ENCODE measurements at regions not wholly inside any gene's neighbourhood (a gene's known extent, or its start where the extent isn't known, plus 50 kb on each side); places are given as distances from the start of the nearest gene placed in this dataset.
"Not testable (repeated sequence)": the region's sequence is repeated elsewhere in the genome, so short reads cannot be mapped to it uniquely, and the experiment has no call there.

DNA sequence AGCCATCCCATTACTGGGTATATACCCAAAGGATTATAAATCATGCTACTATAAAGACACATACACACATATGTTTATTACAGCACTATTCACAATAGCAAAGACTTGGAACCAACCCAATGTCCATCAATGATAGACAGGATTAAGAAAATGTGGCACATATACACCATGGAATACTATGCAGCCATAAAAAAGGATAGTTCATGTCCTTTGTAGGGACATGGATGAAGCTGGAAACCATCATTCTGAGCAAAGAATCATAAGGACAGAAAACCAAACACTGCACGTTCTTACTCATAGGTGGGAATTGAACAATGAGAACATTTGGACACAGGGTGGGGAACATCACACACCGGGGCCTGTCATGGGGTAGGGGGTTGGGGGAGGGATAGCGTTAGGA, 60.3 kb upstream of the NMU start:
- H3K4me3 ChIP-seq (ENCODE audit: low read depth, low read length); H3K36me3 ChIP-seq (ENCODE audit: control insufficient read depth, insufficient read depth, low read length); POLR2A ChIA-PET; H3K27me3 ChIP-seq (ENCODE audit: control insufficient read depth, insufficient read depth, low read length); CTCF ChIA-PET; DNase-seq (ENCODE audit: low read depth): not testable (repeated sequence)

DNA sequence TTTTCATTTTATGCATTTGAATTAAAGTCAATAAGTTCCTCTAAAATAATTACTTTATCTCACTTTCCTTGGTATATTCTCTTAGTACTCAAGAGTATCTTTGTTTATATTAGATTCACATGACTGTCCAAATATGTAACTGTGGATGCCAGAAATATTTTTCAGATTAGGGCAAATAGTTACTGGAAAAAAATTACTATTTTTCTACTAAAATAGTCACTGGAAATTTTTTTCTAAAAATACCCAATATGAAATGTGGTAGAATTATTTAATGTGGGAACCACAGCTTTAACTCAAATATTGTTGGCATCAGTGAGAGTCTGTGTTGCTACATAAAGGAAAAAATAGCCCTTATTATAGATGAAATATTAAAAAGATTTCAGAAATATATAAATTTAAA, 70.4 kb upstream of the NMU start:
- TF ChIP-seq, protein P1, sequence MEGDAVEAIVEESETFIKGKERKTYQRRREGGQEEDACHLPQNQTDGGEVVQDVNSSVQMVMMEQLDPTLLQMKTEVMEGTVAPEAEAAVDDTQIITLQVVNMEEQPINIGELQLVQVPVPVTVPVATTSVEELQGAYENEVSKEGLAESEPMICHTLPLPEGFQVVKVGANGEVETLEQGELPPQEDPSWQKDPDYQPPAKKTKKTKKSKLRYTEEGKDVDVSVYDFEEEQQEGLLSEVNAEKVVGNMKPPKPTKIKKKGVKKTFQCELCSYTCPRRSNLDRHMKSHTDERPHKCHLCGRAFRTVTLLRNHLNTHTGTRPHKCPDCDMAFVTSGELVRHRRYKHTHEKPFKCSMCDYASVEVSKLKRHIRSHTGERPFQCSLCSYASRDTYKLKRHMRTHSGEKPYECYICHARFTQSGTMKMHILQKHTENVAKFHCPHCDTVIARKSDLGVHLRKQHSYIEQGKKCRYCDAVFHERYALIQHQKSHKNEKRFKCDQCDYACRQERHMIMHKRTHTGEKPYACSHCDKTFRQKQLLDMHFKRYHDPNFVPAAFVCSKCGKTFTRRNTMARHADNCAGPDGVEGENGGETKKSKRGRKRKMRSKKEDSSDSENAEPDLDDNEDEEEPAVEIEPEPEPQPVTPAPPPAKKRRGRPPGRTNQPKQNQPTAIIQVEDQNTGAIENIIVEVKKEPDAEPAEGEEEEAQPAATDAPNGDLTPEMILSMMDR (IDR thresholded peaks at IDR 0.05; ENCODE audit: insufficient read depth, low read depth, low read length): no peak
- H3K27me3 ChIP-seq (ENCODE audit: control insufficient read depth, insufficient read depth, low read length): no peaks in the 10 kb centered on the region
- no peak overlapping the region for H3K4me3 ChIP-seq (ENCODE audit: low read depth, low read length)
- H3K36me3 ChIP-seq (ENCODE audit: control insufficient read depth, insufficient read depth, low read length): no peaks in the 10 kb centered on the region
- ChIA-PET POLR2A (no interaction called here), CTCF (no interaction called here)
- no peak for DNase-seq (ENCODE audit: low read depth)

DNA sequence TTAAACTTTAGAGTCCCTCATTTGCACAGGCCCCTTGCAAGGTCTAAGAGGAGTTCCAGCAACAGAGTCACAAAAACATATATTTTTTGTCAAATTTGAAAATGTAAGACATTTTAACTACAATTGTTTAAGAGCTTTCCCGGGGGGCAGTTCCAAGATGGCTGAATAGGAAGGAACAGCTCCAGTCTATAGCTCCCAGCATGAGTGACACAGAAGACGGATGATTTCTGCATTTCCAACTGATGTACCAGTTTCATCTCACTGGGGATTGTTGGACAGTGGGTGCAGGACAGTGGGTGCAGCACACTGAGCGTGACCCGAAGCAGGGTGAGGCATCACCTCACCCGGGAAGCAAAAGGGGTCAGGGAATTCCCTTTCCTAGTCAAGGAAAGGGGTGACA, 71.4 kb upstream of the NMU start:
- H3K4me3 ChIP-seq (ENCODE audit: low read depth, low read length): no peak overlapping the region
- no peaks in the 10 kb centered on the region for H3K27me3 ChIP-seq (ENCODE audit: control insufficient read depth, insufficient read depth, low read length)
- no peaks in the 10 kb centered on the region for H3K36me3 ChIP-seq (ENCODE audit: control insufficient read depth, insufficient read depth, low read length)
- TF ChIP-seq, protein P1 (IDR thresholded peaks at IDR 0.05; ENCODE audit: insufficient read depth, low read depth, low read length): no peak
- ChIA-PET POLR2A (no interaction called here), CTCF (no interaction called here)
- no peak for DNase-seq (ENCODE audit: low read depth)

DNA sequence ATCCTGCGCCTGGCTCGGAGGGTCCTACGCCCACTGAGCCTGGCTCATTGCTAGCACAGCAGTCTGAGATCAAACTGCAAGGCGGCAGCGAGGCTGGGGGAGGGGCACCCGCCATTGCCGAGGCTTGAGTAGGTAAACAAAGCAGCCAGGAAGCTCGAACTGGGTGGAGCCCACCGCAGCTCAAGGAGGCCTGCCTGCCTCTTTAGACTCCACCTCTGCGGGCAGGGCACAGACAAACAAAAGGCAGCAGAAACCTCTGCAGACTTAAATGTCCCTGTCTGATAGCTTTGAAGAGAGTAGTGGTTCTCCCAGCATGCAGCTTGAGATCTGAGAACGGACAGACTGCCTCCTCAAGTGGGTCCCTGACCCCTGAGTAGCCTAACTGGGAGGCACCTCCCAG, 71.9 kb upstream of the NMU start:
- H3K27me3 ChIP-seq (ENCODE audit: control insufficient read depth, insufficient read depth, low read length); CTCF ChIA-PET; H3K36me3 ChIP-seq (ENCODE audit: control insufficient read depth, insufficient read depth, low read length); DNase-seq (ENCODE audit: low read depth); POLR2A ChIA-PET; H3K4me3 ChIP-seq (ENCODE audit: low read depth, low read length): not testable (repeated sequence)

DNA sequence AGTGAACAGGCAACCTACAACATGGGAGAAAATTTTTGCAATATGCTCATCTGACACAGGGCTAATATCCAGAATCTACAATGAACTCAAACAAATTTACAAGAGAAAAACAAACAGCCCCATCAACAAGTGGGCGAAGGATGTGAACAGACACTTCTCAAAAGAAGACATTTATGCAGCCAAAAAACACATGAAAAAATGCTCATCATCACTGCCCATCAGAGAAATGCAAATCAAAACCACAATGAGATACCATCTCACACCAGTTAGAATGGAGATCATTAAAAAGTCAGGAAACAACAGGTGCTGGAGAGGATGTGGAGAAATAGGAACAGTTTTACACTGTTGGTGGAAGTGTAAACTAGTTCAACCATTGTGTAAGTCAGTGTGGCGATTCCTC, 76.7 kb upstream of the NMU start:
- DNase-seq (ENCODE audit: low read depth); H3K27me3 ChIP-seq (ENCODE audit: control insufficient read depth, insufficient read depth, low read length); POLR2A ChIA-PET; H3K4me3 ChIP-seq (ENCODE audit: low read depth, low read length); H3K36me3 ChIP-seq (ENCODE audit: control insufficient read depth, insufficient read depth, low read length); CTCF ChIA-PET: not testable (repeated sequence)

DNA sequence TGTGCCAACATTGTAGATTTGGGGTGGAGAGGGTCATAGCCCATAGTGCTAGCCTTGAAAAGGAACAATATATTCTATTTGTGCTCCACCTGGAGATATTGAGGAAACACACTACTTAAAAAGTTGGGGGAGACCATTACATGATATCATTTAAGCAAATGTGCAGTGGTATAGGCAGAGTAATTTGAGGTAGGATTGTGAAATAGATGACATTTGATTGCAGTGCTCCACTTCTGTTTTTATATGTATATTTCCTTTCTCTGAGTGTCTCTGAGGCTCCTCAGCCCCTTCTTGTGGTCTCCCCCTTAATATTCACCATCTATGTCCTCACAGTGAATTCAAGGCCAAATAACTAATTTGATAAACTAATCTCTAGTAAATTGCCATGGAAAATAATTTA, 85.6 kb upstream of the NMU start:
- TF ChIP-seq, protein P1 (IDR thresholded peaks at IDR 0.05; ENCODE audit: insufficient read depth, low read depth, low read length): no peak
- H3K27me3 ChIP-seq (ENCODE audit: control insufficient read depth, insufficient read depth, low read length): peaks cover 3% of the 10 kb centered on the region; the same call in 1 of the 2 replicates
- no peak overlapping the region for H3K4me3 ChIP-seq (ENCODE audit: low read depth, low read length)
- no peaks in the 10 kb centered on the region for H3K36me3 ChIP-seq (ENCODE audit: control insufficient read depth, insufficient read depth, low read length)
- CTCF ChIA-PET: no interaction called here
- no peak for DNase-seq (ENCODE audit: low read depth)
- POLR2A ChIA-PET: no interaction called here

DNA sequence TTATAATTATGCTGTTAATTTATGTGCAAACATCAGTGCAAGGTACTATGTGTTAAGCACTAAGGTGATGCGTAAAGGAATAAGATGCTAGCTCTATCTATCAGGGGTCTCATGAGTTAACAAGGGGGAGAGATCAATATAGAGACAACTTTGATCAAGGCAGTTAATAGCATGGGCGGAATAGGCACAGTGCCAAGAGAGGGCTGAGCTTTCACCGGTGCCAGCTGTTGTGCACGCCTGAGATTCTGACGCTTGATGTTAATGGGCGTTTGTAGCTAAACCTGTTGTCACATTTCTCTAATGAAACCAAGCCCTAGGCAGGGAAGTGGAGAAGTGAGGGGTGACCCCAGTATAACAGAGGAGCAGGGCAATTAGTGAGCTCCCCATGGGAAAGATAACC, 86.0 kb upstream of the NMU start:
- DNase-seq (ENCODE audit: low read depth): no peak
- peaks cover 2% of the 10 kb centered on the region; the same call in 1 of the 2 replicates for H3K27me3 ChIP-seq (ENCODE audit: control insufficient read depth, insufficient read depth, low read length)
- POLR2A ChIA-PET: no interaction called here
- CTCF ChIA-PET: interaction anchor here (0.6 to 0.9 kb wide), 2 partner anchors 67 to 498 kb away, joined by 3 read pairs; no protein-coding TSS in a partner anchor
- TF ChIP-seq, protein P1 (IDR thresholded peaks at IDR 0.05; ENCODE audit: insufficient read depth, low read depth, low read length): no peak
- no peak overlapping the region for H3K4me3 ChIP-seq (ENCODE audit: low read depth, low read length)
- H3K36me3 ChIP-seq (ENCODE audit: control insufficient read depth, insufficient read depth, low read length): no peaks in the 10 kb centered on the region
